ENCODE measurements at regions not wholly inside any gene's neighbourhood (a gene's known extent, or its start where the extent isn't known, plus 50 kb on each side); places are given as distances from the start of the nearest gene placed in this dataset.
"Not testable (repeated sequence)": the region's sequence is repeated elsewhere in the genome, so short reads cannot be mapped to it uniquely, and the experiment has no call there.

DNA sequence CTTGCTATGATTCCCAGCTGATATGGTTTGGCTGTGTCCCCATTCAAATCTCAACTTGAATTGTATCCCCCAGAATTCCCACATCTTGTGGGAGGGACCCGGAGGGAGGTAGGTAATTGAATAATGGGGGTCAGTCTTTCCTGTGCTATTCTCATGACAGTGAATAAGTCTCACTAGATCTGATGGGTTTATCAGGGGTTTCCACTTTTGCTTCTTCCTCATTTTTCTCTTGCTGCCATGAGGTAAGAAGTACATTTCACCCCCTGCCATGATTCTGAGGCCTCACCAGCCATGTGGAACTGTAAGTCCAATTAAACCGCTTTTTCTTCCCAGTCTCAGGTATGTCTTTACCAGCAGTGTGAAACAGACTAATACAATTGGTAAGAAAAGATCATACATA is 164.7 kb upstream of the NREP start:
- TF ChIP-seq, protein P1, sequence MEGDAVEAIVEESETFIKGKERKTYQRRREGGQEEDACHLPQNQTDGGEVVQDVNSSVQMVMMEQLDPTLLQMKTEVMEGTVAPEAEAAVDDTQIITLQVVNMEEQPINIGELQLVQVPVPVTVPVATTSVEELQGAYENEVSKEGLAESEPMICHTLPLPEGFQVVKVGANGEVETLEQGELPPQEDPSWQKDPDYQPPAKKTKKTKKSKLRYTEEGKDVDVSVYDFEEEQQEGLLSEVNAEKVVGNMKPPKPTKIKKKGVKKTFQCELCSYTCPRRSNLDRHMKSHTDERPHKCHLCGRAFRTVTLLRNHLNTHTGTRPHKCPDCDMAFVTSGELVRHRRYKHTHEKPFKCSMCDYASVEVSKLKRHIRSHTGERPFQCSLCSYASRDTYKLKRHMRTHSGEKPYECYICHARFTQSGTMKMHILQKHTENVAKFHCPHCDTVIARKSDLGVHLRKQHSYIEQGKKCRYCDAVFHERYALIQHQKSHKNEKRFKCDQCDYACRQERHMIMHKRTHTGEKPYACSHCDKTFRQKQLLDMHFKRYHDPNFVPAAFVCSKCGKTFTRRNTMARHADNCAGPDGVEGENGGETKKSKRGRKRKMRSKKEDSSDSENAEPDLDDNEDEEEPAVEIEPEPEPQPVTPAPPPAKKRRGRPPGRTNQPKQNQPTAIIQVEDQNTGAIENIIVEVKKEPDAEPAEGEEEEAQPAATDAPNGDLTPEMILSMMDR (IDR thresholded peaks at IDR 0.05) = not testable (repeated sequence)
- TF ChIP-seq POLR2A (IDR thresholded peaks at IDR 0.05) = not testable (repeated sequence)

All from esophagus squamous epithelium (tissue), 4 donors.